ENCODE measurements at regions not wholly inside any gene's neighbourhood (a gene's known extent, or its start where the extent isn't known, plus 50 kb on each side); places are given as distances from the start of the nearest gene placed in this dataset.

GRCh38 chr17:79335456-79335855 lies 260.8 kb downstream of the ENGASE start:
- TF ChIP-seq CTCF (conservative IDR thresholded peaks at IDR 0.05 in 1 of 2, IDR thresholded peaks at IDR 0.05 in 1 of 2; ENCODE audit: extremely low read depth in 1 of 2, insufficient read depth in 1 of 2, low read depth in 1 of 2, low read length in 2 of 2) = no peak
- no peak for TF ChIP-seq EZH2 (IDR thresholded peaks at IDR 0.05; ENCODE audit: borderline replicate concordance, low read length)

All from mammary epithelial cell (primary cell).